NCI-H146 treated with DMSO at 0.1 percent for 48 hours (cell line): ENCODE measurements at regions not wholly inside any gene's neighbourhood (a gene's known extent, or its start where the extent isn't known, plus 50 kb on each side); places are given as distances from the start of the nearest gene placed in this dataset.
"Not testable (repeated sequence)": the region's sequence is repeated elsewhere in the genome, so short reads cannot be mapped to it uniquely, and the experiment has no call there.

Experiments
- DNase-seq: peaks from one replicate; lab custom pipeline; 2025; ENCODE audit not compliant: unreplicated experiment; lab: John Stamatoyannopoulos, UW

- DNase-seq: no peak
These were observed 58.2 kb downstream of the RPRM start for GRCh38 chr2:153420394-153420793.

DNA sequence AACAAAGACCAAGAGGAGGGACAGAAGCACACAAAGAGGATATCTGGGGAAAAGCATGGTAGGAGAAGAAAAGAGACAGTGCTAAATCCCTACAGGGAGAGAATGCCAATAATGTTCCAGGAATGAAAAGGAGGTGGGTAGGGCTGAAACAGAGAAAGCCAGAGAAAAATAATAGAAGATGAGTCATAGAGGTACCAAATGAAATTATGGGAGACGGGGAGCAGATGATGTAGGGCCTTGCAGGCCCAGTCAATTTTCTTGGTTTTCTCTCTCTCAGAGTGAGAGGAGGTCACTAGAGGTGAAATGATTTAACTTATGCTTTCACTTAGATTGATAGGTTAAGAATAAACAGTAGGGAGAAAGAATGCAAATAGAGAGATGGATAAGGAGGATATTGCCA is 61.5 kb downstream of the RPRM start:
- no peak for DNase-seq

GRCh38 chr2:153416071-153416470 is 62.5 kb downstream of the RPRM start:
- DNase-seq: no peak

DNA sequence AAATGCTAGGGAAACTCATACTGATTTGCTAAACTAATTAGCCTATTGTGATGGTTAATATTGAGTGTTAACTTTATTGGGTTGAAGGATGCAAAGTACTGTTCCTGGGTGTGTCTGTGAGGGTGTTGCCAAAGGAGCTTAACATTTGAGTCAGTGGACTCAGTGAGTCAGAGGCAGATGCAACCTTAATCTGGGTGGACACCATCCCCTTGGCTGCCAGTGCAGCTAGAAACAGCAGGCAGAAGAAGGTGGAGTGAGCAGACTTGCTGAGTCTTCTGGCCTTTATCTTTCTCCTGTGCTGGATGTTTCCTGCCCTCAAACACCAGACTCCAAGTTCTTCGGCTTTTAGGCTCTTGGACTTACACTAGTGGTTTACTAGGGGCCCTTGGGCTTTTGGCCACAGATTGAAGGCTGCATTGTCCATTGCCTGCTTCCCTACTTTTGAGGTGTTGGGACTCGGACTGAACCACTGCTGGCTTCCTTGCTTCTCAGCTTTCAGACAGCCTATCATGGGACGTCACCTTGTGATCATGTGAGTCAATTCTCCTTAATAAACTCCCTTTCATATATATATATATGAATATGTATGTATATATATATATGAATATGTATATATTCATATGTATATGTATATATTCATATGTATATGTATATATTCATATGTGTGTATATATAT is 69.7 kb downstream of the RPRM start:
- no peak for DNase-seq

- DNase-seq: no peak
These were observed 73.4 kb downstream of the RPRM start for GRCh38 chr2:153405196-153405595.

DNA sequence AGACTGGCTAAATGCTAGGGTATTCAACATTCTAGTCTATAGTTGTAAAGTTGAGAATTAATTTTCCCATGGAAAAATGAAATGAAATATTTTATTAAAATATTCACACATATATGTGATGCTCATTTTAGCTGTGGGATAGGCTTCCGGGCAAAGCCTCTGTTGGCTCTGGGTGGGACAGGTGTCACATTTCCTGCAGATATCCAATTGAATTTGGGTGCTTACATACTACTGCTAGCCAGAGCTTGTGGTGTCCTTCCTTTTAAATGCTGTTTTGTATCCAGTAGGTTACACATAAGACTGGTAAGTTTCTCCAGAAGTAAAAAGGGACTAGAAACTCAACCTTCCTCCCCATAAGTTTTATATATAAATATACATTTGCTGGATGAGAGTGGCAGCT is 73.8 kb downstream of the RPRM start:
- DNase-seq: no peak

GRCh38 chr2:153403940-153404339 is 74.6 kb downstream of the RPRM start:
- DNase-seq: no peak

- DNase-seq: not testable (repeated sequence)
These were observed 75.2 kb downstream of the RPRM start for GRCh38 chr2:153403352-153403751.

DNA sequence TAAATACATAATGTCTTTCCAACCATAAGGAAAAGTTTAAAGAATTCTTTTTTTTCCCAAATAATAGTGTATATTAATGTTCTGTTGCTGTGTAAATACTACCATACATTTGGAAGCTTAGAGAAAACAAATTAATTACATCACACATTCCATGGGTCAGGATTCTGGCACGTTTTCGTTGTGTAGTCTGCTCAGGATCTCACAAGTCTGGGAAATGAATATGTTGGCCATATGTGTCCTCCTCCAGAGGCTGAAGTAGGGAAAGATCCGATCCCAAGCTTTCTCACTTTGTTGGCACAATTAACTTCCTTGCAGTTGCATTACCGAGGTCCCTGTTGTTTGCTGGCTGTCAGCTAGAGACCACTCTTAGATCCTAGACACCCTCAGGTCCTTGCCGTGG is 83.9 kb downstream of the RPRM start:
- no peak for DNase-seq

DNA sequence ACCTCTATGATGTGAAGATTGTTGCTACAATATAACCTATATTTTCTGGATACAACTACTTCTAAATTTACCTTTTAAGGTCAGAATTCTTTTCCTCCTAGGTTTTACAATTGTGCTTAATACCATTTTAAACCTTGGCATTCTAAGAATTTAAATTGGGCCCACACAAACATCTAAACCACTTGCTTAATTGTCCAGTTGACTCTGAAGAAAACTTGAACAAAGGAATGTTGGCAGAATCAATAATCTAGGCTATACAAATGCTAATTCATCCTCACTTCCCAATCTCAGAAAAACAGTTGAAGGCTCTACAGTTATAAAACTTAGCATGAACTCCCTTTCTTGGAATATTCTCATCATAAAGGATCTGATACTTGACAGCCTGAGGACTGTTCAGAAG is 84.3 kb downstream of the RPRM start:
- DNase-seq: no peak

- no peak for DNase-seq
These were observed 85.0 kb downstream of the RPRM start for GRCh38 chr2:153393518-153393917.

- no peak for DNase-seq
These were observed 87.4 kb downstream of the RPRM start for GRCh38 chr2:153391131-153391530.

- no peak for DNase-seq
These were observed 90.3 kb downstream of the RPRM start for GRCh38 chr2:153388246-153388645.

DNA sequence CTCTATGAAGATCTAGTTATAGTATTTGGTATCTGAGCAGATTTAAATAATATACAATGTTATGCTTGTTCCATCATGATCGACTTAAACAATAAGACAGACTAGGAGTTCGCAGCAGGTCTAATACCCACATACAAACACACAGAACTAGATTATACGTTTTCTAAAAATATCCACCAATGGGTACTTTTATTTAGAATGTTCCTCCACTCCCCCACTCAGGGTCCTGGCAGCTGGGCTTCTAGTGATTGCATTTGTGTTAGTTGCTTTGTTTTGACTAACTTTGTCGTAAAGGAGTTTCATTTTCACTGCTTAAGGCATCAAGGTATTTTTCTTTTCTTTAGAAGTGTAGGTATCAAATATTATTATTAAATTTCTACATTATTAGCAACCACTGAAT is 91.4 kb downstream of the RPRM start:
- no peak for DNase-seq

- DNase-seq: no peak
These were observed 92.1 kb downstream of the RPRM start for GRCh38 chr2:153386481-153386897.

GRCh38 chr2:153373510-153374279 is 104.9 kb downstream of the RPRM start:
- no peak for DNase-seq

DNA sequence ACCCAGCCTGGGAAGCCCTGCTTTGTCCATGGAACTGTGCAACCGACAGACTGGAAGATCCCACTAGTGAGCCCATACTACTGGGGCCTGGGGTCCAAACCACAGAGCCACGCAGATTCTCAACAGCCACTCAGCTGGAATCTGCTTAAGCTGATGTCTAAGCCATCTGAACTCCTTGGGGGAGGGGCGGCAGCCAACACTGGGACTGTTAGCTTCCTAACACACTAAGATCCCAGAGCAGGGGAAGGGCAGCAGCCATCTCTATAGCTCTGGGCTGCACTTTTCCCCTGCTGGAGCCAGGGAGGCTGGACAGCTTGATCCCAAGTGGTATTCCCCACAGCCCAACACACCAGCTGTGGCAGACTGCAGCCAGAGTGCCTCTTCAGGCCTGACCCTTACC is 118.3 kb downstream of the RPRM start:
- DNase-seq: no peak

DNA sequence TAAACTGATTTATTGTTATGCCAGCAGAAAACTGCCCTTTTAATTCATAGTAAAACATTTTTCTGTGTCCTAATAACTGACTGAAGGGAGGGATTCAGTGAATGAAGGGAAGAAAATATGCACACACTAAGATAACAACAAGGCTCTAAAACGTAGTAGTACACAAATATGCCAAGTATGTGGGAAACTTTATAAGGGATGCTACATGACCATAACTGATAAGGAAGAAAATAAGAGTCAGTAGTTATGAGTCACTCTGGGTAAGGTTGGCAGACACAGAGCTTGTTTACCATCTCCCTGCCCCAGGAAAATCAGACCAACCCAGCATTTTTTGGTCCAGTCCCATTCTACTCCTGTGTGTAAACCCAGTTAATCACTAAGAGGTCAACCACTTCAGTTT is 124.2 kb downstream of the RPRM start:
- DNase-seq: no peak

GRCh38 chr2:153349603-153350002 is 129.0 kb downstream of the RPRM start:
- DNase-seq: no peak

DNA sequence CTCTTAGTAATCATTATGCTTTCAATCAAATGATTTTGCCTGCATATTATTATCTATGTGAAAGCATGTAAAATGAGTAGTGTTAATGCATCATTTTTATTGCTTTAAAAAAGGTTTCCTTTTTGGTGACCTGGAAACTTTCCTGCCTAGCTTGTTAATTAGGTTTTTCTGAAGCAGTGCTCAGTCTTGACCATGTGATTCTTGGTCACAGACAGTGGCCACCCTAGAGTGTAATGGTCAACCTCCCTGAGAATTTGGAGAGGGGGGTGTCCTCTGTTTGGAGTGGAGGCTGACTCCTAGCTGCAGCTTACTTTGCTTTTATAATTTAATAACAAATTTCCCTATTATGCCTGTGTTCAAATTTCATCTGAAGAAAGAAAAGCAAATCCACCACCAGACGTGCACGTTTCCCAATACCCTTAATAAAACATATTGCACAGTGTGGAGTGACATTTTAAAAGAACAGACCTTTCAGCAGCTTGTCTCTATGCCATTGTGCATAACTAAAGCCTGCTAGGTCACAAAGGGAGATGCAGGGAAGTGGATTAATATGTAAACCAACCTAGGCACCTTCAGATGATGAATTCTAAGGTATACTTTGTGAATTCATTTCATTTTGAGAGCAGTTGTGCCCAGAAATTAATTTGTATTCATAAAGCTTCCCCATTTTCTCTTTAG is 130.6 kb downstream of the RPRM start:
- no peak for DNase-seq

- DNase-seq: no peak
These were observed 157.7 kb downstream of the RPRM start for GRCh38 chr2:153320879-153321278.

- DNase-seq: no peak
These were observed 167.1 kb downstream of the RPRM start for GRCh38 chr2:153311432-153311831.
